ENCODE measurements at regions not wholly inside any gene's neighbourhood (a gene's known extent, or its start where the extent isn't known, plus 50 kb on each side); places are given as distances from the start of the nearest gene placed in this dataset.
A peak's percentile ranks its signal among the peaks of the same experiment; 100 is the strongest.

DNA sequence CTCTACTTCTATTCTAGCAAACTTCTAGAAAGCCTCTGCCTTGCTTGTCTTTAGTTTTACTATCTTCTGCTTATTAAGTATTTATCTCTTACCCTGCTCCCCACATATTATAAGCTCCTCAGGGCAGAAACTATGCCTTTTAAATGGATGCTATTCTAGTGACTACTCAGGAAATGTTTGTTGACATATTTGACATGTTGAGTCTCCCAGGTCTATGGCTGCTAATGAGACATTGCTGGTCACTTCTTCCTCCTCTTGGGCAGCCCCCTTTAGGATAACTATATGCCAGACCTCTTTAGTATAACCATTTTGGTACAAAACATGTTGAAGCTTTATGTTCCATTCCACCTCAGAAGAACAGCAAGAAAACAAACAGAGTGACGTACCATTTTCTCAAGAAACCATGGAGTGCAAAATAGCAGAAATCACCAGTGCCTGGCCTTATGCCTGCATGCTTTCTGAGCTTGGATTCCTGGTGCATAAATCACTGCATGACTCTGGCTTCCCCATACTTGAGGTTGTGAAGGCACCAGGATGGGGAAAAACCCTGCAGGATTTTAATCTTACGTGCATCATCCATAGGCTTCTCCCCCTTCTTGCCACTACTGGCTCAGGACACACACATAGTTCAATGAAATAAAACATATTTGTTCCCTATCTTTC, 202.6 kb downstream of the TMX1 start:
- H3K27me3 Mint-ChIP-seq (ENCODE audit: unreplicated experiment), result no peaks in the 10 kb centered on the region
- no peaks in the 10 kb centered on the region for H3K36me3 Mint-ChIP-seq (ENCODE audit: unreplicated experiment)
- no peaks in the 10 kb centered on the region for H3K9me3 Mint-ChIP-seq (ENCODE audit: unreplicated experiment)
- H3K27ac Mint-ChIP-seq (ENCODE audit: unreplicated experiment), result peak overlapping the region; percentile 78
- no peak overlapping the region for H3K4me3 Mint-ChIP-seq (ENCODE audit: unreplicated experiment)
- peaks cover 45% of the 10 kb centered on the region for H3K4me1 Mint-ChIP-seq (ENCODE audit: unreplicated experiment)
- DNase-seq (ENCODE audit: extremely low spot score, unreplicated experiment), result no peak
- TF ChIP-seq, protein P1, sequence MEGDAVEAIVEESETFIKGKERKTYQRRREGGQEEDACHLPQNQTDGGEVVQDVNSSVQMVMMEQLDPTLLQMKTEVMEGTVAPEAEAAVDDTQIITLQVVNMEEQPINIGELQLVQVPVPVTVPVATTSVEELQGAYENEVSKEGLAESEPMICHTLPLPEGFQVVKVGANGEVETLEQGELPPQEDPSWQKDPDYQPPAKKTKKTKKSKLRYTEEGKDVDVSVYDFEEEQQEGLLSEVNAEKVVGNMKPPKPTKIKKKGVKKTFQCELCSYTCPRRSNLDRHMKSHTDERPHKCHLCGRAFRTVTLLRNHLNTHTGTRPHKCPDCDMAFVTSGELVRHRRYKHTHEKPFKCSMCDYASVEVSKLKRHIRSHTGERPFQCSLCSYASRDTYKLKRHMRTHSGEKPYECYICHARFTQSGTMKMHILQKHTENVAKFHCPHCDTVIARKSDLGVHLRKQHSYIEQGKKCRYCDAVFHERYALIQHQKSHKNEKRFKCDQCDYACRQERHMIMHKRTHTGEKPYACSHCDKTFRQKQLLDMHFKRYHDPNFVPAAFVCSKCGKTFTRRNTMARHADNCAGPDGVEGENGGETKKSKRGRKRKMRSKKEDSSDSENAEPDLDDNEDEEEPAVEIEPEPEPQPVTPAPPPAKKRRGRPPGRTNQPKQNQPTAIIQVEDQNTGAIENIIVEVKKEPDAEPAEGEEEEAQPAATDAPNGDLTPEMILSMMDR (IDR thresholded peaks at IDR 0.05), result no peak

GRCh38 chr14:51443195-51444018, 203.4 kb downstream of the TMX1 start:
- Mint-ChIP-seq H3K36me3 (ENCODE audit: unreplicated experiment) (no peaks in the 10 kb centered on the region), H3K4me3 (ENCODE audit: unreplicated experiment) (no peak overlapping the region), H3K27ac (ENCODE audit: unreplicated experiment) (peak overlapping the region; percentile 78), H3K27me3 (ENCODE audit: unreplicated experiment) (no peaks in the 10 kb centered on the region), H3K4me1 (ENCODE audit: unreplicated experiment) (peaks cover 49% of the 10 kb centered on the region), H3K9me3 (ENCODE audit: unreplicated experiment) (no peaks in the 10 kb centered on the region)
- DNase-seq (ENCODE audit: extremely low spot score, unreplicated experiment), result no peak
- TF ChIP-seq, protein P1 (IDR thresholded peaks at IDR 0.05), result no peak

GRCh38 chr14:51444353-51445000, 204.4 kb downstream of the TMX1 start:
- no peak overlapping the region for H3K27ac Mint-ChIP-seq (ENCODE audit: unreplicated experiment)
- TF ChIP-seq, protein P1 (IDR thresholded peaks at IDR 0.05), result no peak
- no peaks in the 10 kb centered on the region for H3K9me3 Mint-ChIP-seq (ENCODE audit: unreplicated experiment)
- H3K4me1 Mint-ChIP-seq (ENCODE audit: unreplicated experiment), result peaks cover 59% of the 10 kb centered on the region
- H3K27me3 Mint-ChIP-seq (ENCODE audit: unreplicated experiment), result no peaks in the 10 kb centered on the region
- no peaks in the 10 kb centered on the region for H3K36me3 Mint-ChIP-seq (ENCODE audit: unreplicated experiment)
- no peak overlapping the region for H3K4me3 Mint-ChIP-seq (ENCODE audit: unreplicated experiment)
- no peak for DNase-seq (ENCODE audit: extremely low spot score, unreplicated experiment)

DNA sequence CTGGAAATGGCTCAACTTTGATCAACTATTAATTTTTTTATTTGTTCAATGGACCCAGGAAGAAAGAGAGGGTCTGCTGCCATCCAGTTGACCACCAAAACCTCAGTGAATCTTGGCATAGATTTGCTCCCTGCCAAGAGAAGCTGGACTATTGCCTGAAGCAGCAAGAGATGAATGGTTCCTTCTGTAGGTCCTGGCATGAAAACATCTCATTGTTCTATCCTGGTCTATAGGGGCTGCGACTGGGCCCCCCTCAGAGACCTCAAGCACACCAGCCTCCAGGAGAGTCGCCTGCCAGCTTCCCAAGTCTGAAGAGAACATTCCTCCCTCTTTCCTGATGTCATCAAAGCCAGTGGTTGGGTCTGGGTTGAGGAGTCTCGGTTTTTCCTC, 204.9 kb downstream of the TMX1 start:
- TF ChIP-seq, protein P1 (IDR thresholded peaks at IDR 0.05), result no peak
- H3K4me1 Mint-ChIP-seq (ENCODE audit: unreplicated experiment), result peaks cover 61% of the 10 kb centered on the region
- no peak overlapping the region for H3K27ac Mint-ChIP-seq (ENCODE audit: unreplicated experiment)
- no peak overlapping the region for H3K4me3 Mint-ChIP-seq (ENCODE audit: unreplicated experiment)
- no peak for DNase-seq (ENCODE audit: extremely low spot score, unreplicated experiment)
- H3K36me3 Mint-ChIP-seq (ENCODE audit: unreplicated experiment), result no peaks in the 10 kb centered on the region
- H3K27me3 Mint-ChIP-seq (ENCODE audit: unreplicated experiment), result no peaks in the 10 kb centered on the region
- H3K9me3 Mint-ChIP-seq (ENCODE audit: unreplicated experiment), result no peaks in the 10 kb centered on the region

DNA sequence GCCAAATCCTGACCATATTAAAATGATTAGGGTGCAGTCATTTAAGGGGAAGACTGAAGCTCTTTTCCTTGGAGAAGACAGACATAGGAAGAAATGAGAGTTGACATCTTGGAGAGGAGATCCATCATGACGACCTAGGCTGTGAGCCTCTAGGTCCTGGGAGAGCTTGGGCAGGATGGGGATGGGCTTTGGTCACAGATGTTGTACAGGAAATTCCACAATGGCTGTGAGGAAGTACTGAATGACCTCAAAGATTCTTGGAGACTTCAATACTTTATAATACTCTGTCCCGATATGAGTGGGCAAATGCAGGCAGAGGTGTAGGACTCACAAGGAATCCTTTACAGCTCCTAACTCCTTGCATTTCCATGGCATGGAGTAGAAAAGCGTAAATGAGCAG, 204.9 kb upstream of the FRMD6 start:
- DNase-seq (ENCODE audit: extremely low spot score, unreplicated experiment), result no peak
- no peaks in the 10 kb centered on the region for H3K9me3 Mint-ChIP-seq (ENCODE audit: unreplicated experiment)
- no peaks in the 10 kb centered on the region for H3K36me3 Mint-ChIP-seq (ENCODE audit: unreplicated experiment)
- H3K4me1 Mint-ChIP-seq (ENCODE audit: unreplicated experiment), result peaks cover 57% of the 10 kb centered on the region
- TF ChIP-seq, protein P1 (IDR thresholded peaks at IDR 0.05), result no peak
- no peak overlapping the region for H3K27ac Mint-ChIP-seq (ENCODE audit: unreplicated experiment)
- no peaks in the 10 kb centered on the region for H3K27me3 Mint-ChIP-seq (ENCODE audit: unreplicated experiment)
- no peak overlapping the region for H3K4me3 Mint-ChIP-seq (ENCODE audit: unreplicated experiment)

All from osteocyte (in vitro differentiated cells).